ENCODE measurements at regions not wholly inside any gene's neighbourhood (a gene's known extent, or its start where the extent isn't known, plus 50 kb on each side); places are given as distances from the start of the nearest gene placed in this dataset.

DNA sequence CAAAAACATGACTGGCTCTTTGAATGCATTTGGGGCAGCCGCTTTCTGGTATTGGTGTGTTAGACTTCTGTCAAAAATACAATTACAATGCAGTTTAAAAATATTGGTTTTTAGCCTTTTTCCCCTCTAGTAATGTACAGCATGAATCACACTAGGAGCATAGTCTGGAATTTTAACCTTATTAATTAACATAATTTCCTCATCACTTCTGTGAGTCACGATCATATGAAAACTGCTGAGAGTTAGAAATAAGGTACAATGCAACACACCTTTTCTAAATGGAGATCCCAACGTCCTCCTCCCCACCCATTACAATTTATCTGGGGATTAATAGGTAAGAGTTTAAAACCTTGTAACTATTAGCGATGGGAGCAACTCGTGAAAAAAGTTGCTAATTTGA lies 297.1 kb upstream of the RIMS1 start:
- Histone ChIP-seq H3K9ac (ENCODE audit: low read depth, low read length) (no peak overlapping the region), H3K9me3 (ENCODE audit: insufficient read depth, low read length, severe bottlenecking) (no peaks in the 10 kb centered on the region), H3K79me2 (ENCODE audit: insufficient read depth, low read length) (no peaks in the 10 kb centered on the region), H3K4me3 (ENCODE audit: low read depth in 1 of 2, low read length in 2 of 2) (no peak overlapping the region), H3K4me2 (ENCODE audit: insufficient read depth, low read length) (no peak overlapping the region), H4K20me1 (ENCODE audit: insufficient read depth, low read length) (no peaks in the 10 kb centered on the region), H3K27me3 (ENCODE audit: insufficient read depth, low read length, poor library complexity) (no peaks in the 10 kb centered on the region), H2AFZ (ENCODE audit: low read depth, low read length) (no peak overlapping the region), H3K27ac (ENCODE audit: low read length) (no peak overlapping the region), H3K36me3 (ENCODE audit: insufficient read depth, low read length) (no peaks in the 10 kb centered on the region), H3K4me1 (ENCODE audit: insufficient read depth, low read length) (no peaks in the 10 kb centered on the region)
- ATAC-seq (ENCODE audit: insufficient read depth, low read depth): no peak
- TF ChIP-seq, protein P1, sequence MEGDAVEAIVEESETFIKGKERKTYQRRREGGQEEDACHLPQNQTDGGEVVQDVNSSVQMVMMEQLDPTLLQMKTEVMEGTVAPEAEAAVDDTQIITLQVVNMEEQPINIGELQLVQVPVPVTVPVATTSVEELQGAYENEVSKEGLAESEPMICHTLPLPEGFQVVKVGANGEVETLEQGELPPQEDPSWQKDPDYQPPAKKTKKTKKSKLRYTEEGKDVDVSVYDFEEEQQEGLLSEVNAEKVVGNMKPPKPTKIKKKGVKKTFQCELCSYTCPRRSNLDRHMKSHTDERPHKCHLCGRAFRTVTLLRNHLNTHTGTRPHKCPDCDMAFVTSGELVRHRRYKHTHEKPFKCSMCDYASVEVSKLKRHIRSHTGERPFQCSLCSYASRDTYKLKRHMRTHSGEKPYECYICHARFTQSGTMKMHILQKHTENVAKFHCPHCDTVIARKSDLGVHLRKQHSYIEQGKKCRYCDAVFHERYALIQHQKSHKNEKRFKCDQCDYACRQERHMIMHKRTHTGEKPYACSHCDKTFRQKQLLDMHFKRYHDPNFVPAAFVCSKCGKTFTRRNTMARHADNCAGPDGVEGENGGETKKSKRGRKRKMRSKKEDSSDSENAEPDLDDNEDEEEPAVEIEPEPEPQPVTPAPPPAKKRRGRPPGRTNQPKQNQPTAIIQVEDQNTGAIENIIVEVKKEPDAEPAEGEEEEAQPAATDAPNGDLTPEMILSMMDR (IDR thresholded peaks at IDR 0.05; ENCODE audit: borderline replicate concordance, extremely low read depth, low read length, poor library complexity, severe bottlenecking): no peak
- no peak for TF ChIP-seq EZH2 (IDR thresholded peaks at IDR 0.05; ENCODE audit: borderline replicate concordance, low read depth, low read length, severe bottlenecking)
- no peak for DNase-seq

DNA sequence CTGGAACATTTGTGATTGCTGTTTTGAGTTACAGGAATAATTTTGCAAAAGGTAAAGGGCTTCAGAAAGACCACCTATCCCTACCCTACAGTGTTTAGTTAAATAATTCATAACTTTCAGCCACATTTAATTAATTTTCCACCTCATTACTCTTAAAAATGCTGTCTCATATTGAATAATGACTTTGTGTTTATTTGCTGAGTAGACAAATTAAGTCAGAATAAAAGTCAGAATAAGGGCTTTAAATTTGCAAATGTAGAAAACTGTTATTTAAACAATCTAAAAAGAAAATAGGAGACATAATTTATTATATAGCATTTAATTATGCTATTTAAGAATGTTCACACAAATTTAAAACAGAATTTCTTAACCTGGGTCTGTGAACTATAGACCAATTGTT lies 293.7 kb upstream of the RIMS1 start:
- DNase-seq: no peak

GRCh38 chr6:71599359-71599758 lies 287.0 kb upstream of the RIMS1 start:
- TF ChIP-seq, protein P1 (IDR thresholded peaks at IDR 0.05; ENCODE audit: borderline replicate concordance, extremely low read depth, low read length, poor library complexity, severe bottlenecking): no peak
- no peak for TF ChIP-seq EZH2 (IDR thresholded peaks at IDR 0.05; ENCODE audit: borderline replicate concordance, low read depth, low read length, severe bottlenecking)
- no peak overlapping the region for H3K4me2 ChIP-seq (ENCODE audit: insufficient read depth, low read length)
- ATAC-seq (ENCODE audit: insufficient read depth, low read depth): no peak
- no peaks in the 10 kb centered on the region for H4K20me1 ChIP-seq (ENCODE audit: insufficient read depth, low read length)
- no peaks in the 10 kb centered on the region for H3K9me3 ChIP-seq (ENCODE audit: insufficient read depth, low read length, severe bottlenecking)
- no peaks in the 10 kb centered on the region for H3K27me3 ChIP-seq (ENCODE audit: insufficient read depth, low read length, poor library complexity)
- no peaks in the 10 kb centered on the region for H3K79me2 ChIP-seq (ENCODE audit: insufficient read depth, low read length)
- no peak overlapping the region for H2AFZ ChIP-seq (ENCODE audit: low read depth, low read length)
- no peak overlapping the region for H3K9ac ChIP-seq (ENCODE audit: low read depth, low read length)
- DNase-seq: no peak
- no peak overlapping the region for H3K4me3 ChIP-seq (ENCODE audit: low read depth in 1 of 2, low read length in 2 of 2)
- no peak overlapping the region for H3K27ac ChIP-seq (ENCODE audit: low read length)
- no peaks in the 10 kb centered on the region for H3K4me1 ChIP-seq (ENCODE audit: insufficient read depth, low read length)
- no peaks in the 10 kb centered on the region for H3K36me3 ChIP-seq (ENCODE audit: insufficient read depth, low read length)

More for the DNA sequence above, 293.7 kb upstream of the RIMS1 start:
- Histone ChIP-seq H2AFZ (ENCODE audit: low read depth, low read length) (no peak overlapping the region), H4K20me1 (ENCODE audit: insufficient read depth, low read length) (no peaks in the 10 kb centered on the region), H3K27me3 (ENCODE audit: insufficient read depth, low read length, poor library complexity) (no peaks in the 10 kb centered on the region), H3K4me3 (ENCODE audit: low read depth in 1 of 2, low read length in 2 of 2) (no peak overlapping the region), H3K4me2 (ENCODE audit: insufficient read depth, low read length) (no peak overlapping the region), H3K27ac (ENCODE audit: low read length) (no peak overlapping the region), H3K79me2 (ENCODE audit: insufficient read depth, low read length) (no peaks in the 10 kb centered on the region), H3K36me3 (ENCODE audit: insufficient read depth, low read length) (no peaks in the 10 kb centered on the region), H3K9me3 (ENCODE audit: insufficient read depth, low read length, severe bottlenecking) (no peaks in the 10 kb centered on the region), H3K9ac (ENCODE audit: low read depth, low read length) (no peak overlapping the region), H3K4me1 (ENCODE audit: insufficient read depth, low read length) (no peaks in the 10 kb centered on the region)
- TF ChIP-seq EZH2 (IDR thresholded peaks at IDR 0.05; ENCODE audit: borderline replicate concordance, low read depth, low read length, severe bottlenecking): no peak
- TF ChIP-seq, protein P1 (IDR thresholded peaks at IDR 0.05; ENCODE audit: borderline replicate concordance, extremely low read depth, low read length, poor library complexity, severe bottlenecking): no peak
- no peak for ATAC-seq (ENCODE audit: insufficient read depth, low read depth)

Data from DND-41 (cell line).